ENCODE measurements at regions not wholly inside any gene's neighbourhood (a gene's known extent, or its start where the extent isn't known, plus 50 kb on each side); places are given as distances from the start of the nearest gene placed in this dataset.

GRCh38 chr10:52664629-52665028 is 108.0 kb downstream of the MBL2 start:
- Mint-ChIP-seq H3K4me1 (ENCODE audit: low read depth) (no peaks in the 10 kb centered on the region), H3K4me3 (no peak overlapping the region), H3K36me3 (ENCODE audit: low read depth) (no peaks in the 10 kb centered on the region), H3K27ac (no peak overlapping the region), H3K9me3 (peaks cover 14% of the 10 kb centered on the region), H3K27me3 (ENCODE audit: insufficient read depth) (no peaks in the 10 kb centered on the region)
- no peak for DNase-seq (ENCODE audit: low spot score)
- intact Hi-C loops (cut with micrococcal nuclease): no loop called here

- Mint-ChIP-seq H3K4me3 (no peak overlapping the region), H3K27me3 (ENCODE audit: insufficient read depth) (no peaks in the 10 kb centered on the region), H3K36me3 (ENCODE audit: low read depth) (no peaks in the 10 kb centered on the region), H3K27ac (no peak overlapping the region), H3K4me1 (ENCODE audit: low read depth) (no peaks in the 10 kb centered on the region), H3K9me3 (peaks cover 14% of the 10 kb centered on the region)
- DNase-seq (ENCODE audit: low spot score): no peak
- intact Hi-C loops (cut with micrococcal nuclease): no loop called here
These were observed 106.8 kb downstream of the MBL2 start for GRCh38 chr10:52665821-52666220.

GRCh38 chr10:52666931-52667330 is 105.7 kb downstream of the MBL2 start:
- Mint-ChIP-seq H3K27me3 (ENCODE audit: insufficient read depth) (no peaks in the 10 kb centered on the region), H3K4me3 (no peak overlapping the region), H3K36me3 (ENCODE audit: low read depth) (no peaks in the 10 kb centered on the region), H3K9me3 (peaks cover 14% of the 10 kb centered on the region), H3K27ac (no peak overlapping the region), H3K4me1 (ENCODE audit: low read depth) (no peaks in the 10 kb centered on the region)
- intact Hi-C loops (cut with micrococcal nuclease): no loop called here
- DNase-seq (ENCODE audit: low spot score): no peak

- Mint-ChIP-seq H3K9me3 (peaks cover 14% of the 10 kb centered on the region), H3K4me3 (no peak overlapping the region), H3K36me3 (ENCODE audit: low read depth) (no peaks in the 10 kb centered on the region), H3K27me3 (ENCODE audit: insufficient read depth) (no peaks in the 10 kb centered on the region), H3K4me1 (ENCODE audit: low read depth) (no peaks in the 10 kb centered on the region), H3K27ac (no peak overlapping the region)
- DNase-seq (ENCODE audit: low spot score): no peak
- intact Hi-C loops (cut with micrococcal nuclease): no loop called here
These were observed 104.6 kb downstream of the MBL2 start for GRCh38 chr10:52668024-52668423.

DNA sequence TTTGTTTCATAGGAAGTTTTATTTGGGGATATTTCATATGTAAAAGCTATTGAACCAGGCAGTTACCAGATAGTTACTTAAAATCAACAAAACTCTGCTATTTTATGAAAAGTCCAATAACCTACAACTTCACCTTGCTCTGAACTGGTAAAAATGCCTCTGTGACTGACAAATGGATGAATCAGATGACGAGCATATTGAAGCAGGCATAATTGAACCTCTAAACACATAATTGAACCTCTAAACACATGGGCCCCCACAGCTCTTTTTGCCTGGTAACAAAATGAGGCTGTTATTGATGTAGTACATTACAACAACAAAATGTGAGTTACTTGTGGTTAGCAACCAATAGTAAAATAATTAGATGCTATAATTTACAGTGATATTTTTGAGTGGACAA is 99.7 kb downstream of the MBL2 start:
- no peaks in the 10 kb centered on the region for H3K9me3 Mint-ChIP-seq

DNA sequence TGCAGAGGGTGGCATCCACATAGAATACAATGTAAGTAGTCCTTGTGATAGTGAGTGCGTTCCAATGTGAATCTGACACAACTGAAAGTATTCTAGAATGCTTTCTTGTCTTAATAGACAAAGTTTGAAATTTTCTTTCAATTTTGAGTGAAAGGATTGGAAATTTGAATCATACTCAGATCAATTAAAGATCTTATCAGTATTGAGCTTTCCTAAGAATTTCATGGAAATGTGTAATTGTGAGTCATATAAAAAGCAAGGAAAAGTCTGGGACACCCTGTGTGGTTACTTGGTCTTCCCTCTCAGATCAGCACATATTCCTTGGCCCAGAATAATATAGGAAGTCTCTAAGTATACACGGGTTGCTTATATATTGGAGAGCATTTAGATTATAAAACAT is 99.1 kb downstream of the MBL2 start:
- no peaks in the 10 kb centered on the region for H3K9me3 Mint-ChIP-seq
- DNase-seq (ENCODE audit: low spot score): no peak
- intact Hi-C loops (cut with micrococcal nuclease): no loop called here
- H3K27me3 Mint-ChIP-seq (ENCODE audit: insufficient read depth): no peaks in the 10 kb centered on the region
- H3K4me3 Mint-ChIP-seq: no peak overlapping the region
- H3K27ac Mint-ChIP-seq: no peak overlapping the region
- H3K4me1 Mint-ChIP-seq (ENCODE audit: low read depth): no peaks in the 10 kb centered on the region
- H3K36me3 Mint-ChIP-seq (ENCODE audit: low read depth): no peaks in the 10 kb centered on the region

More for the DNA sequence above, 99.7 kb downstream of the MBL2 start:
- no peaks in the 10 kb centered on the region for H3K4me1 Mint-ChIP-seq (ENCODE audit: low read depth)
- H3K27ac Mint-ChIP-seq: no peak overlapping the region
- H3K4me3 Mint-ChIP-seq: no peak overlapping the region
- no peaks in the 10 kb centered on the region for H3K36me3 Mint-ChIP-seq (ENCODE audit: low read depth)
- DNase-seq (ENCODE audit: low spot score): no peak
- intact Hi-C loops (cut with micrococcal nuclease): no loop called here
- no peaks in the 10 kb centered on the region for H3K27me3 Mint-ChIP-seq (ENCODE audit: insufficient read depth)

DNA sequence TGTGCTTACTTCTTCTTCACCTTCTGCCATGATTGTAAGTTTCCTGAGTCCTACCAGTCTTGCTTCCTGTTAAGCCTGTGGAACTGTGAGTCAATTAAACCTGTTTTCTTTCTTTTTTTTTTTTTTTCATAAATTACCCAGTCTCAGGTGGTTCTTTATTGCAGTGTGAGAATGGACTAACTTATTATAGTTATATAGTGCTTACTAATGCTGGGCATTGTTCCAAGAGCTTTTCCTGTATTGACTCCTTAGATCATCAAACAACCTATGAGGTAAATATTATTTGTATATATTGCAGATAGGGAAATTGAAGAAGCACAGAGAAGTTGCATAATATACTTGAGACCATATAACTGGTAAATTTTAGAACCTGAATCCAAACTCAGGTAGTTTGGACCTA is 98.1 kb downstream of the MBL2 start:
- Mint-ChIP-seq H3K27ac (no peak overlapping the region), H3K4me1 (ENCODE audit: low read depth) (no peaks in the 10 kb centered on the region), H3K36me3 (ENCODE audit: low read depth) (no peaks in the 10 kb centered on the region), H3K27me3 (ENCODE audit: insufficient read depth) (no peaks in the 10 kb centered on the region), H3K9me3 (no peaks in the 10 kb centered on the region), H3K4me3 (no peak overlapping the region)
- intact Hi-C loops (cut with micrococcal nuclease): no loop called here
- DNase-seq (ENCODE audit: low spot score): no peak

DNA sequence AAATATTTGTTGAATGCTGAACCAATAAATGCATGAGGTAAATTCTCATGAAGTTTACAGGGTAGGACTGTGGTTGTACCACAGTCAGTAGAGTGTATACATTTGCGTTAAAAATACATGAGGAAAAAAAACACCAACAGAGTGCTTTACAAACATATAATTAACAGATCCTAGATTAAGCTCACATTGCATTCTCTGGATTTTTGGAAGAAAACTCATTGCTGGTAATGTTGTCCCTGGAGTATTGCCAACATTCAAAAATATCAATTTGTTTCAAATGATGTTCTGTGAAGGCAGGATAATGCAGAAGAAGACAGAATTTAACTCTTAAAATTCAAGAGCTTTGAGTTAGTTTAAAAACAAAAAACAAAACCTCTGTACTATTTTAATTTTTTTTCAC is 95.5 kb downstream of the MBL2 start:
- Mint-ChIP-seq H3K4me1 (ENCODE audit: low read depth) (no peaks in the 10 kb centered on the region), H3K27ac (no peak overlapping the region), H3K9me3 (no peaks in the 10 kb centered on the region), H3K4me3 (no peak overlapping the region), H3K27me3 (ENCODE audit: insufficient read depth) (no peaks in the 10 kb centered on the region), H3K36me3 (ENCODE audit: low read depth) (no peaks in the 10 kb centered on the region)
- intact Hi-C loops (cut with micrococcal nuclease): no loop called here
- no peak for DNase-seq (ENCODE audit: low spot score)

DNA sequence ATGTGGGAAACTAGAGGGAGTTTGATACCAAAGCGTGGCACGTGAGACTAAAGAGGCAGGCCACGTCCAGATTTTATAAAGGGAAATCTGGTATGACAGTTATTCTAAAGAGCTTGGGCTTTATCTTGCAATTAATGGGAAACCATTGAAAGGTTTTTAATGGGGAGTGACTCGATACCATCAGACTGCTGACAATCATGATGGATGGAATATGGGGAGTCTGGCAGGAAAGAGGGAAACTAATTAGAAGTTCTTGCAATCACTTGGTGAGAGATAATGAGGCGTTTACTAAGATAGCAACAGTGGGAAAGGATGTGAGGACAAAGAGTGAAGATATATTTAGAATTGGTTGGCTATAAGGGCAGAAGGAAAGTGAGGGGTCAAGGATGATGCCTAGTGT is 94.0 kb downstream of the MBL2 start:
- no peaks in the 10 kb centered on the region for H3K9me3 Mint-ChIP-seq
- no peak overlapping the region for H3K4me3 Mint-ChIP-seq
- DNase-seq (ENCODE audit: low spot score): no peak
- intact Hi-C loops (cut with micrococcal nuclease): no loop called here
- H3K27ac Mint-ChIP-seq: no peak overlapping the region
- H3K4me1 Mint-ChIP-seq (ENCODE audit: low read depth): no peaks in the 10 kb centered on the region
- H3K27me3 Mint-ChIP-seq (ENCODE audit: insufficient read depth): no peaks in the 10 kb centered on the region
- no peaks in the 10 kb centered on the region for H3K36me3 Mint-ChIP-seq (ENCODE audit: low read depth)

DNA sequence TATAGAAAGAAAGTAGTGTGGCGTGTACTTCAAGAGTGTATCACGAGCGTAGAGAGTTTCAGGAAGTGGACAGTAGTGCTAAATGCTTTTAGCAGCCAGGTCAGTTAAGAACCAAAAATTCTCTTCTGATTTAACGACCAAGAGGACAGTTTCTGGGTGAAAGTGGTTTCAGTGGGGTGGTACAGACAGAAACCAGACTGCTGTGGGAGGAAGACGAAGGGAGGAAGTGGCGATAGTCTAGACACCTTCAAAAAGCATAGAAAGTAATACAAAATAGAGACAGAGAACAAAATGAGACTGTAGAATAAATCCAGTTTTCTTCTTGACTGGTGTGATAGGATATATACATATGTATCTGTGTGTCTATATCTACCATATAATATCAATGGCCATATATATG is 93.5 kb downstream of the MBL2 start:
- no peaks in the 10 kb centered on the region for H3K27me3 Mint-ChIP-seq (ENCODE audit: insufficient read depth)
- H3K4me3 Mint-ChIP-seq: no peak overlapping the region
- no peaks in the 10 kb centered on the region for H3K4me1 Mint-ChIP-seq (ENCODE audit: low read depth)
- DNase-seq (ENCODE audit: low spot score): no peak
- intact Hi-C loops (cut with micrococcal nuclease): no loop called here
- H3K27ac Mint-ChIP-seq: no peak overlapping the region
- H3K36me3 Mint-ChIP-seq (ENCODE audit: low read depth): no peaks in the 10 kb centered on the region
- no peaks in the 10 kb centered on the region for H3K9me3 Mint-ChIP-seq

DNA sequence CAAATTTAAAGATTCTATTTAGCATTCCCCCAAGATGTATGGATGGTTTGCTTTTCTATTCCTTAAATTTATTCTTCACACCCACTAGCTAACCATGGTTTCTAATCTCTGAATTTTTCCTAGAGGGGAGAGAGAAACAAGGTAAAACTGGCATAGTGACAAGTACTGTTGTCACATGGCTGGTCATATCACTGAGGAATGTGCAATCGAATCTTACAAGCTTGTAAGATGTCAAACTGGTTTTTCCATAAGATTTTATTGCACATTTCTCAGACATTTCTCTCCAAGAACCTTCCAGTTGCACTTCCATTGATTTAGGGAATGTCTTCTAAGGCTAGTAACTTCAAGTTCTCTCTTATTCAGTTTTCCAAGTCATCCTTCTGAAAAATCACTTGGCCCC is 89.8 kb downstream of the MBL2 start:
- Mint-ChIP-seq H3K9me3 (no peaks in the 10 kb centered on the region), H3K27me3 (ENCODE audit: insufficient read depth) (no peaks in the 10 kb centered on the region), H3K36me3 (ENCODE audit: low read depth) (no peaks in the 10 kb centered on the region), H3K4me1 (ENCODE audit: low read depth) (no peaks in the 10 kb centered on the region), H3K4me3 (no peak overlapping the region), H3K27ac (no peak overlapping the region)
- DNase-seq (ENCODE audit: low spot score): no peak
- intact Hi-C loops (cut with micrococcal nuclease): no loop called here

DNA sequence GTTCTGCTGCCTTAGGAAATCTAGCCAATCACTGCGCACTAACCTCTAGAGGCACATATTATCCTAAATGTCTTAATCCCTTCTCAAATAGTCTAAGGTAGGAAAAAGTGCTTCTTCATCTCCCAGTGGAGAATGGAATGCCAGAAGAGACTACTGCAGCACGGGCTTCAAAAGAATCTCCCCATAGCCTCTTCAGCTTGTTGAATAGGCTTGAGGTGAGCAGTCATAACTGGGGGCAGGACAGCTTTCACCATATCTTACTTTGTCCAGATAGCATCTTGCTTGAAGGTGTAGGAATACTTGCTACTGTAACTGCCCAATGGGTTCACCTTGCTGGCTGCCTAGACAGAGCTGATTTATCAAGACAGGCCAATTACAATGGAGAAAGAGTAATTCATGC is 88.8 kb downstream of the MBL2 start:
- no peaks in the 10 kb centered on the region for H3K4me1 Mint-ChIP-seq (ENCODE audit: low read depth)
- H3K36me3 Mint-ChIP-seq (ENCODE audit: low read depth): no peaks in the 10 kb centered on the region
- H3K4me3 Mint-ChIP-seq: no peak overlapping the region
- no peak overlapping the region for H3K27ac Mint-ChIP-seq
- H3K27me3 Mint-ChIP-seq (ENCODE audit: insufficient read depth): no peaks in the 10 kb centered on the region
- H3K9me3 Mint-ChIP-seq: no peaks in the 10 kb centered on the region
- intact Hi-C loops (cut with micrococcal nuclease): no loop called here
- DNase-seq (ENCODE audit: low spot score): no peak

DNA sequence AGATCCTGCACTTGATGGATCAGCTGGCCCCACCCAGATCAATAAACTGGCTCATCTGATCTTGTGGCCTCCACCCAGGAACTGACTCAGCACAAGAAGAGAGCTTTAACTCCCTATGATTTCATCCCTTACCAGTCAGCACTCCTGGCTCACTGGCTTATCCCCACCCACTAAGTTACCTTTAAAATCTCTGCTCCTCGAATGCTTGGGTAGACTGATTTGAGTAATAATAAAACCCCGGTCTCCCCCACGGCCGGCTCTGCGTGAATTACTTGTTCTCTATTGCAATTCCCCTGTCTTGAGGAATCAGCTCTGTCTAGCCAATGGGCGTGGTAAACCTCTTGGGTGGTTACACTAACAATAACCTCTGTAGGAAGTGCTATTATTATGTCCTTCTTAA is 83.7 kb downstream of the MBL2 start:
- Mint-ChIP-seq H3K4me3 (no peak overlapping the region), H3K4me1 (ENCODE audit: low read depth) (no peaks in the 10 kb centered on the region), H3K9me3 (no peaks in the 10 kb centered on the region), H3K36me3 (ENCODE audit: low read depth) (no peaks in the 10 kb centered on the region), H3K27ac (no peak overlapping the region), H3K27me3 (ENCODE audit: insufficient read depth) (no peaks in the 10 kb centered on the region)
- intact Hi-C loops (cut with micrococcal nuclease): no loop called here
- DNase-seq (ENCODE audit: low spot score): no peak

GRCh38 chr10:52696232-52696631 is 76.4 kb downstream of the MBL2 start:
- no peaks in the 10 kb centered on the region for H3K36me3 Mint-ChIP-seq (ENCODE audit: low read depth)
- no peaks in the 10 kb centered on the region for H3K27me3 Mint-ChIP-seq (ENCODE audit: insufficient read depth)
- H3K27ac Mint-ChIP-seq: no peak overlapping the region
- intact Hi-C loops (cut with micrococcal nuclease): no loop called here
- no peak for DNase-seq (ENCODE audit: low spot score)
- no peaks in the 10 kb centered on the region for H3K9me3 Mint-ChIP-seq
- no peak overlapping the region for H3K4me3 Mint-ChIP-seq
- H3K4me1 Mint-ChIP-seq (ENCODE audit: low read depth): no peaks in the 10 kb centered on the region
